Osteoblast (primary cell): ENCODE measurements at regions not wholly inside any gene's neighbourhood (a gene's known extent, or its start where the extent isn't known, plus 50 kb on each side); places are given as distances from the start of the nearest gene placed in this dataset.

Experiments
- DNase-seq: peaks from one replicate; pipeline ENCODE4 v3.0.0; 2011; ENCODE audit warnings: low spot score, mixed read lengths; ENCODE audit not compliant: insufficient read length; ENCODE audit errors: missing footprints
- H2AFZ ChIP-seq: 2 replicates; pipeline ENCODE4 v1.6.0; 2011; ENCODE audit warnings: mild to moderate bottlenecking, low read length
- H3K27ac ChIP-seq: 2 replicates; pipeline ENCODE4 v1.5.1; 2011; ENCODE audit warnings: mild to moderate bottlenecking, low read depth, low read length, moderate library complexity
- H3K27me3 ChIP-seq: 2 replicates; pipeline ENCODE4 v1.6.0; 2012; ENCODE audit warnings: mild to moderate bottlenecking, control low read depth, inconsistent platforms, low read length, moderate library complexity; ENCODE audit not compliant: insufficient read depth
- H3K36me3 ChIP-seq: 2 replicates; pipeline ENCODE4 v1.5.1; 2011; ENCODE audit warnings: mild to moderate bottlenecking, low read length, control low read depth, moderate library complexity; ENCODE audit not compliant: insufficient read depth
- H3K4me1 ChIP-seq: 2 replicates; pipeline ENCODE4 v1.5.1; 2011; ENCODE audit warnings: mild to moderate bottlenecking, low read length, control low read depth, moderate library complexity; ENCODE audit not compliant: insufficient read depth
- H3K4me2 ChIP-seq: 2 replicates; pipeline ENCODE4 v1.6.0; 2011; ENCODE audit warnings: mild to moderate bottlenecking, low read length; ENCODE audit not compliant: insufficient read depth
- H3K4me3 ChIP-seq: fragments of 200-600 bp; sonication (generic); 3 replicates; pipeline ENCODE4 v1.5.1; 2012; ENCODE audit warnings: mild to moderate bottlenecking, low read length, inconsistent platforms; ENCODE audit not compliant: insufficient read depth
- H3K79me2 ChIP-seq: 2 replicates; pipeline ENCODE4 v1.6.0; 2012; ENCODE audit warnings: mild to moderate bottlenecking, low read length, control low read depth, inconsistent platforms; ENCODE audit not compliant: insufficient read depth
- H3K9me3 ChIP-seq: 2 replicates; pipeline ENCODE4 v1.5.1; 2011; ENCODE audit warnings: low read depth, low read length, control low read depth
- H4K20me1 ChIP-seq: 2 replicates; pipeline ENCODE4 v1.6.0; 2012; ENCODE audit warnings: mild to moderate bottlenecking, low read length, control low read depth; ENCODE audit not compliant: insufficient read depth
- CTCF ChIP-seq: IDR thresholded peaks from 2 replicates; pipeline ENCODE4 v1.5.1; 2011; ENCODE audit warnings: mild to moderate bottlenecking, low read depth, low read length, moderate library complexity; ENCODE audit errors: extremely low read depth

GRCh38 chr20:12111431-12112088, 193.9 kb downstream of the BTBD3 start:
- H3K4me3 ChIP-seq = no peak overlapping the region
- no peaks in the 10 kb centered on the region for H3K36me3 ChIP-seq
- H3K27ac ChIP-seq = no peak overlapping the region
- no peaks in the 10 kb centered on the region for H3K79me2 ChIP-seq
- H3K9me3 ChIP-seq = no peaks in the 10 kb centered on the region
- no peaks in the 10 kb centered on the region for H4K20me1 ChIP-seq
- H3K27me3 ChIP-seq = no peaks in the 10 kb centered on the region
- no peaks in the 10 kb centered on the region for H3K4me1 ChIP-seq
- H3K4me2 ChIP-seq = no peak overlapping the region
- TF ChIP-seq CTCF = no peak
- no peak overlapping the region for H2AFZ ChIP-seq
- no peak for DNase-seq

- H3K27me3 ChIP-seq = no peaks in the 10 kb centered on the region
- no peak overlapping the region for H3K4me3 ChIP-seq
- H3K4me1 ChIP-seq = no peaks in the 10 kb centered on the region
- H2AFZ ChIP-seq = no peak overlapping the region
- H3K4me2 ChIP-seq = no peak overlapping the region
- H3K27ac ChIP-seq = no peak overlapping the region
- no peak for DNase-seq
- no peaks in the 10 kb centered on the region for H3K9me3 ChIP-seq
- H3K79me2 ChIP-seq = no peaks in the 10 kb centered on the region
- no peaks in the 10 kb centered on the region for H4K20me1 ChIP-seq
- no peaks in the 10 kb centered on the region for H3K36me3 ChIP-seq
- no peak for TF ChIP-seq CTCF
Observed at GRCh38 chr20:12112089-12112474, 194.4 kb downstream of the BTBD3 start.

GRCh38 chr20:12112665-12113064, 195.0 kb downstream of the BTBD3 start:
- TF ChIP-seq CTCF = no peak
- Histone ChIP-seq H3K79me2 (no peaks in the 10 kb centered on the region), H4K20me1 (no peaks in the 10 kb centered on the region)

GRCh38 chr20:12113075-12113467, 195.4 kb downstream of the BTBD3 start:
- Histone ChIP-seq H3K4me1 (no peaks in the 10 kb centered on the region), H3K4me2 (no peak overlapping the region), H4K20me1 (no peaks in the 10 kb centered on the region), H3K36me3 (no peaks in the 10 kb centered on the region), H3K27me3 (no peaks in the 10 kb centered on the region), H3K4me3 (no peak overlapping the region), H3K27ac (no peak overlapping the region), H3K9me3 (no peaks in the 10 kb centered on the region), H3K79me2 (no peaks in the 10 kb centered on the region), H2AFZ (no peak overlapping the region)
- TF ChIP-seq CTCF = no peak
- DNase-seq = no peak

More at GRCh38 chr20:12112665-12113064, 195.0 kb downstream of the BTBD3 start:
- Histone ChIP-seq H3K4me2 (no peak overlapping the region), H3K4me1 (no peaks in the 10 kb centered on the region), H3K36me3 (no peaks in the 10 kb centered on the region), H3K4me3 (no peak overlapping the region), H3K27me3 (no peaks in the 10 kb centered on the region), H3K27ac (no peak overlapping the region), H3K9me3 (no peaks in the 10 kb centered on the region), H2AFZ (no peak overlapping the region)
- no peak for DNase-seq
